ENCODE measurements at regions not wholly inside any gene's neighbourhood (a gene's known extent, or its start where the extent isn't known, plus 50 kb on each side); places are given as distances from the start of the nearest gene placed in this dataset.

GRCh38 chr20:39164642-39165041 is 202.5 kb downstream of the DHX35 start:
- no peak for TF ChIP-seq EZH2phosphoT487 (IDR thresholded peaks at IDR 0.05; ENCODE audit: borderline replicate concordance)
- no peak for TF ChIP-seq CTCF (conservative IDR thresholded peaks at IDR 0.05; ENCODE audit: low read length)

GRCh38 chr20:39163993-39164392 is 201.8 kb downstream of the DHX35 start:
- H3K4me3 ChIP-seq (ENCODE audit: low read length, poor library complexity, severe bottlenecking): no peak overlapping the region
- no peaks in the 10 kb centered on the region for H3K9me2 ChIP-seq (replicated peaks; ENCODE audit: low read depth, low read length)
- H3K79me2 ChIP-seq (ENCODE audit: insufficient read depth, low read length): no peaks in the 10 kb centered on the region
- no peaks in the 10 kb centered on the region for H3K27me3 ChIP-seq (ENCODE audit: insufficient read depth, low read length, poor library complexity, severe bottlenecking)
- H3K36me3 ChIP-seq (ENCODE audit: insufficient read depth, low read length): no peaks in the 10 kb centered on the region
- H2AFZ ChIP-seq (ENCODE audit: low read length): no peak overlapping the region
- TF ChIP-seq EZH2phosphoT487 (IDR thresholded peaks at IDR 0.05; ENCODE audit: borderline replicate concordance) (no peak), CTCF (conservative IDR thresholded peaks at IDR 0.05; ENCODE audit: low read length) (no peak)
- H4K20me1 ChIP-seq (ENCODE audit: insufficient read depth, low read length, poor library complexity, severe bottlenecking): no peaks in the 10 kb centered on the region
- H3F3A ChIP-seq (ENCODE audit: low read depth): no peaks in the 10 kb centered on the region
- H3K9me3 ChIP-seq (ENCODE audit: insufficient read depth, low read depth, low read length): no peaks in the 10 kb centered on the region
- no peaks in the 10 kb centered on the region for H3K4me1 ChIP-seq (ENCODE audit: insufficient read depth, low read length, poor library complexity, severe bottlenecking)
- no peak overlapping the region for H3K4me2 ChIP-seq (ENCODE audit: low read depth, low read length, poor library complexity, severe bottlenecking)
- H3K9ac ChIP-seq (ENCODE audit: low read depth, low read length, poor library complexity, severe bottlenecking): no peak overlapping the region

More at GRCh38 chr20:39164642-39165041, 202.5 kb downstream of the DHX35 start:
- no peaks in the 10 kb centered on the region for H3K79me2 ChIP-seq (ENCODE audit: insufficient read depth, low read length)
- H3K36me3 ChIP-seq (ENCODE audit: insufficient read depth, low read length): no peaks in the 10 kb centered on the region
- no peaks in the 10 kb centered on the region for H3K9me2 ChIP-seq (replicated peaks; ENCODE audit: low read depth, low read length)
- H3F3A ChIP-seq (ENCODE audit: low read depth): no peaks in the 10 kb centered on the region
- H4K20me1 ChIP-seq (ENCODE audit: insufficient read depth, low read length, poor library complexity, severe bottlenecking): no peaks in the 10 kb centered on the region
- H3K4me3 ChIP-seq (ENCODE audit: low read length, poor library complexity, severe bottlenecking): no peak overlapping the region
- no peaks in the 10 kb centered on the region for H3K4me1 ChIP-seq (ENCODE audit: insufficient read depth, low read length, poor library complexity, severe bottlenecking)
- no peak overlapping the region for H3K4me2 ChIP-seq (ENCODE audit: low read depth, low read length, poor library complexity, severe bottlenecking)
- no peak overlapping the region for H2AFZ ChIP-seq (ENCODE audit: low read length)
- H3K27me3 ChIP-seq (ENCODE audit: insufficient read depth, low read length, poor library complexity, severe bottlenecking): no peaks in the 10 kb centered on the region
- H3K9me3 ChIP-seq (ENCODE audit: insufficient read depth, low read depth, low read length): no peaks in the 10 kb centered on the region
- no peak overlapping the region for H3K9ac ChIP-seq (ENCODE audit: low read depth, low read length, poor library complexity, severe bottlenecking)

GRCh38 chr20:39161900-39162299 is 199.8 kb downstream of the DHX35 start:
- Histone ChIP-seq H3K79me2 (ENCODE audit: insufficient read depth, low read length) (no peaks in the 10 kb centered on the region), H3K4me3 (ENCODE audit: low read length, poor library complexity, severe bottlenecking) (no peak overlapping the region), H3K9ac (ENCODE audit: low read depth, low read length, poor library complexity, severe bottlenecking) (no peak overlapping the region), H4K20me1 (ENCODE audit: insufficient read depth, low read length, poor library complexity, severe bottlenecking) (no peaks in the 10 kb centered on the region), H3K27me3 (ENCODE audit: insufficient read depth, low read length, poor library complexity, severe bottlenecking) (no peaks in the 10 kb centered on the region), H3K36me3 (ENCODE audit: insufficient read depth, low read length) (no peaks in the 10 kb centered on the region), H3K4me1 (ENCODE audit: insufficient read depth, low read length, poor library complexity, severe bottlenecking) (no peaks in the 10 kb centered on the region), H3K4me2 (ENCODE audit: low read depth, low read length, poor library complexity, severe bottlenecking) (no peak overlapping the region), H3K9me2 (replicated peaks; ENCODE audit: low read depth, low read length) (no peaks in the 10 kb centered on the region), H3F3A (ENCODE audit: low read depth) (no peaks in the 10 kb centered on the region), H3K9me3 (ENCODE audit: insufficient read depth, low read depth, low read length) (no peaks in the 10 kb centered on the region), H2AFZ (ENCODE audit: low read length) (no peak overlapping the region)
- TF ChIP-seq CTCF (conservative IDR thresholded peaks at IDR 0.05; ENCODE audit: low read length) (no peak), EZH2phosphoT487 (IDR thresholded peaks at IDR 0.05; ENCODE audit: borderline replicate concordance) (no peak)
